Mucosa of stomach (tissue), 1 donor: ENCODE measurements at regions not wholly inside any gene's neighbourhood (a gene's known extent, or its start where the extent isn't known, plus 50 kb on each side); places are given as distances from the start of the nearest gene placed in this dataset.
"Not testable (repeated sequence)": the region's sequence is repeated elsewhere in the genome, so short reads cannot be mapped to it uniquely, and the experiment has no call there.

Experiments
- H3K27me3 ChIP-seq: one replicate; pipeline ENCODE4 v1.7.0; 2013; ENCODE audit warnings: mild to moderate bottlenecking, low read length; ENCODE audit not compliant: control insufficient read depth, insufficient read depth
- H3K36me3 ChIP-seq: one replicate; pipeline ENCODE4 v1.7.0; 2013; ENCODE audit warnings: low read length; ENCODE audit not compliant: control insufficient read depth, insufficient read depth
- H3K4me1 ChIP-seq: one replicate; pipeline ENCODE4 v1.7.0; 2013; ENCODE audit warnings: mild to moderate bottlenecking, low read length; ENCODE audit not compliant: control insufficient read depth, insufficient read depth
- H3K4me3 ChIP-seq: one replicate; pipeline ENCODE4 v1.7.0; 2013; ENCODE audit warnings: low read length
- H3K9ac ChIP-seq: one replicate; pipeline ENCODE4 v1.7.0; 2013; ENCODE audit warnings: mild to moderate bottlenecking, low read length, moderate library complexity
- H3K9me3 ChIP-seq: one replicate; pipeline ENCODE4 v1.7.0; 2013; ENCODE audit warnings: mild to moderate bottlenecking, low read length, moderate library complexity; ENCODE audit not compliant: control insufficient read depth
- donor health status: Pancreatic carcinoma.

GRCh38 chr1:56094168-56094567 is 485.2 kb downstream of the PLPP3 start:
- no peak overlapping the region for H3K4me3 ChIP-seq
- no peaks in the 10 kb centered on the region for H3K36me3 ChIP-seq
- H3K27me3 ChIP-seq, result no peaks in the 10 kb centered on the region
- no peaks in the 10 kb centered on the region for H3K9me3 ChIP-seq
- H3K9ac ChIP-seq, result no peak overlapping the region
- no peaks in the 10 kb centered on the region for H3K4me1 ChIP-seq

DNA sequence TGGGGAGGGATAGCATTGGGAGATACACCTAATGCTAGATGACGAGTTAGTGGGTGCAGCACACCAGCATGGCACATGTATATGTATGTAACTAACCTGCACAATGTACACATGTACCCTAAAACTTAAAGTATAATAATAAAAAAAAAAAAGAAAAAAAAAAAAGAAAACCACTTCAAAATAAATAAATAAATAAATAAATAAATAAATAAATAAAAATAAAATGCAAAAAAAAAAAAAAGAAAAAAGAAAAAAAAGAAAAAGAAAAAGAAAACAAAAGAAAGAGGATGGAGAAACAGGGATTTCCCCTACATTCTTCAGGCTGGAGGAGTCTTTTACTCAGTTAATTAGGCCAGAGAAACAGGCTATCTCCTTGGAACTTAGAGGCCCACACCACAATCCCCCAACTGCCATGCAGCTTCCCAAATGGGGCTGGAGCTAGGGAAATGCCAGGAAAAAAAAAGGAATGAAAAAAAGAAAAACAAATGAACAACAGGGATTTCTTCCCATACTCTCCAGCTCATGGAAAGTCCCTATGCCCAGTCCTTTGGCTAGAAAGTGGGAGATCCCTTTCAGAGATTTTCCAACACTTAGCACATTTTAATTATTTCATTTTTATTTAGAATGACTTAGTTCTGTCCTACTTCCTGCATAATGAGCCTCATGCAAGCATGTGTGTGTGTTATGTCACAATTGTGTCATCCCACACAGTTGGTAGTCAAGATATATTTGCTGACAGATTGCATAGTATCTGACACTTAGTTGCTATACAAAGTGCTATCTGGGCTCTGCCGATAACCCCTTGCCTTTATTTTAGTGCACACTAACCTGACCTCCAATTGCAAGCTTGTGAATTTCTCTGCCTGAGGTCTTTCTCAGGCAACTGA is 486.4 kb downstream of the PLPP3 start:
- Histone ChIP-seq H3K9ac (no peak overlapping the region), H3K9me3 (no peaks in the 10 kb centered on the region), H3K4me1 (no peaks in the 10 kb centered on the region), H3K4me3 (no peak overlapping the region), H3K36me3 (no peaks in the 10 kb centered on the region), H3K27me3 (no peaks in the 10 kb centered on the region)

GRCh38 chr1:56089826-56090225 is 489.5 kb downstream of the PLPP3 start:
- H3K9ac ChIP-seq, H3K4me3 ChIP-seq, H3K4me1 ChIP-seq, H3K9me3 ChIP-seq, H3K36me3 ChIP-seq, H3K27me3 ChIP-seq: not testable (repeated sequence)

DNA sequence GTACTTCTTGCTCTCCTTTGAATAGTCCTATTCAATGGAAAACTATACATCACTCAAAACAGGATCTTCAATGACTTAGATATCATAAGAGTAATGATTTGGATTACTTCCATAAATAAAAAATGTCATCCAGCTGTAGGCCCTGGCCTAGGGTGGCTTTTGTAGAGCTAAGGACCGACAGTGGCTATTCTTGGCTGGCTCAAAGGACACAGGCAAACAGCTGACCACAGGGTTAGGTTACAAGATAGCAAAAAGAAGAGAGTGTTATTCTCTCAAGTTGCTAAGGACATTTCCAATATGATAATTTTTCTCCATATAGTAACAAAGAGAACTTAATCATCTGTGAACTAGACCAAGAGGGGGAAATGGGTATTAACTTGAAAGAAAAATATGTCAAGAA is 495.1 kb downstream of the PLPP3 start:
- Histone ChIP-seq H3K4me3 (no peak overlapping the region), H3K4me1 (no peaks in the 10 kb centered on the region), H3K9ac (no peak overlapping the region), H3K9me3 (no peaks in the 10 kb centered on the region), H3K36me3 (no peaks in the 10 kb centered on the region), H3K27me3 (no peaks in the 10 kb centered on the region)

DNA sequence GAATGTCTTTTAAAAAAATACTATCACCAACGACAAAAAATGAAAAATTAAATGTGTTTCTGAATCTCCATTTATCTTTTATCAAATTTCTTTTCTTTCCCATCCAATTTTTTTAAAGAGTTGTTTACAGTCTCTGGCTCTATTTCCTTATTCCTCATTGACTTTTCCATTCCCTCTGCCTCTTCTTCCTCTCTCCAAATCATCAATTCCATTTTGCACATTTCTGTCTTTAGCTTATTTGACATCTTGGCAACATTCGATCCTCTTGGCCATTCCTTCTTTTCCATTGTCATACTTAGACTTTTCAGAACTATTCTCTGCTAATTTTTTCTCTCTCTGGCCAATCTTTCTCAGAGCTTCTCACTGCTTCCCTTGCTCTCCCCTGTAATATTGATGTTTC is 497.6 kb downstream of the PLPP3 start:
- Histone ChIP-seq H3K36me3 (no peaks in the 10 kb centered on the region), H3K9ac (no peak overlapping the region), H3K4me1 (no peaks in the 10 kb centered on the region), H3K9me3 (no peaks in the 10 kb centered on the region), H3K4me3 (no peak overlapping the region), H3K27me3 (no peaks in the 10 kb centered on the region)

DNA sequence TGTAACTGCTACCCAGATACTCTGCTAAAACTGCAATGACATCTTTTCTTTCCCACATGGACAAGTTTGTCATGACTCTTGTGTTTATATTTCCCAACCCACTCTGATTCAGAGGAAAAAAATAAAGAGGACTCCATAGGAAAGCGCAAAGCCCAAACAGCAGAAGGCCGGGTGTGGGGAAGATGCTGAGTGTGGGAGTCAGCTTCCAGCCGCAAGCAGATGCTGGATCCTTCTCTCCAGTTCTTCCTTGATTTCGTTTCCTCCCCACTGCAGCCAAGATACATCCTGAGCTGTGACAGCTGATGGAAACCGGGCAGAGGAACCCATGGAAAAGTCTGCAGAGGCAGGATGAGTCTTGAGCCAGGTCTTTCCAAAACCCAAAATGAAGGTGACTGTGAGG is 498.2 kb downstream of the PLPP3 start:
- no peaks in the 10 kb centered on the region for H3K27me3 ChIP-seq
- H3K4me1 ChIP-seq, result no peaks in the 10 kb centered on the region
- no peak overlapping the region for H3K4me3 ChIP-seq
- H3K9me3 ChIP-seq, result no peaks in the 10 kb centered on the region
- no peaks in the 10 kb centered on the region for H3K36me3 ChIP-seq
- H3K9ac ChIP-seq, result no peak overlapping the region

- H3K4me3 ChIP-seq, result no peak overlapping the region
- H3K9ac ChIP-seq, result no peak overlapping the region
- H3K4me1 ChIP-seq, result no peaks in the 10 kb centered on the region
- no peaks in the 10 kb centered on the region for H3K27me3 ChIP-seq
- no peaks in the 10 kb centered on the region for H3K9me3 ChIP-seq
- H3K36me3 ChIP-seq, result no peaks in the 10 kb centered on the region
Measured at GRCh38 chr1:56080123-56080522, 499.2 kb downstream of the PLPP3 start.

DNA sequence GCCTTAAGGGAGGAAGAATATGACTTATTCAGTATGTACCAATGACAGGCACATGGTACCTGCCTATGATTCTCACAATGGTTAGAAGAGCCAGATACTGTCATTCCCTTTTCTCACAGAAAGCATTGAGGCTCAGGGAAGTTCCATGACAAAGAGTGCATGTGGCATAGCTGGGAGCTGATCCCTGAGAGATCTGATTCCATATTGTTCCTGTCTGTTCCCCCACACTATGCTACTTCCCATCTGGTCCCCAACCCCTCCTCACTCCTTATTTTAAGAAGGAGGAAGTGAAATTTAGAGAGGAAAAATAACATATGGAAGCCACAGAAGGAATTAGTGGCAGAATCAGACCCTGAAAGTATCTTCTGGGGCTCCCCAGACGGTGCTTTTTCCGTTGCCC is 500.0 kb downstream of the PLPP3 start:
- Histone ChIP-seq H3K4me1 (no peaks in the 10 kb centered on the region), H3K9ac (no peak overlapping the region), H3K36me3 (no peaks in the 10 kb centered on the region), H3K4me3 (no peak overlapping the region), H3K9me3 (no peaks in the 10 kb centered on the region), H3K27me3 (no peaks in the 10 kb centered on the region)

DNA sequence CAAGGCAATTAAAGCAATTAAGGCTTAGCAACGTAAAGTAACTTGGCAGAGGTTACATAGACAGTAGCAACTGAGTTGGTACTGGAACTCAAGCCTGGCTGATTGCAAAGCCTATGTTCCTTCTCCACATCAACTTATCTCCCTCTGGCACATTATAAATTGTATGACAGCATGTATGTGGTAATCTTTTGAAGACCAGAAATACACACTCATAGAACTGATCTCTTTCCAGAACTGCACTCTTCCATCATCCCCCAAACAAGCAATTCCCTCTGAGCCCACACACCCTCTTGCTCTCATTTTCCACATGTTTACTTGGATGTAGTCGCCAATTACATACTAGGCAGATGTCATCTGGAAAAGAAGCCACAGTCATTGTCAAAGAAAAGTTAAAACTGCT is 502.2 kb downstream of the PLPP3 start:
- Histone ChIP-seq H3K27me3 (no peaks in the 10 kb centered on the region), H3K9me3 (no peaks in the 10 kb centered on the region), H3K9ac (no peak overlapping the region), H3K36me3 (no peaks in the 10 kb centered on the region), H3K4me3 (no peak overlapping the region), H3K4me1 (no peaks in the 10 kb centered on the region)

DNA sequence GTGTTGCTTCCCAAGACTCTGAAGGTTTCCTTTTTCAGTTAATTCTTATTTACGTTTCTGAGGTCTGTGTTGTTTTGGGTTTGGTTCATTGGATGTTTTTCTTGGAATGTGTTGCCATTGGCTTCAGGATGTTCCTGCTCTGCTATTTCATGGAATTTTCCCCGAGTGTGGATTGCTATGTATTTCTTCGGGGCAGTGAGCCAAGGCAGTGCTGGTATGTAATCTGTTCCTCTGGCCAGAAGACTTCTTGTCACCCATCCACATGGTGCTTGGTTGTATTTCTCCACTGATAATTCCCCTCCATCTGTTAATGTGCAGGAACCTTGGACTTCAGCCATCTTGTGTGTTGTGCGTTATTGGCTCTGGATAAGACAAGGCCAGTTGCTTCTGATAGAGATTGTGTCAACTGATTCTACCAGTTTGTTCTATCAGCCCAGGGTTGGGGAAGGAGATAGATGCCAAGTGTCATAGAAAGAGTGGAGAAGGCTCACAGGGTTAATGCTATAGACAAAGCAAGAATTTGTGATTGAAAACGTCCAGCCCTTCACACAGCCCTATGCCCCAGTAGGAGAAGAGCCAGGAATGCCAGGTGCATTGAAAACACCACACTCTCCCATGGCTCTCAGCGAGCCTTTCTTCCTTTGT is 505.2 kb downstream of the PLPP3 start:
- Histone ChIP-seq H3K4me1 (no peaks in the 10 kb centered on the region), H3K9me3 (no peaks in the 10 kb centered on the region), H3K27me3 (no peaks in the 10 kb centered on the region), H3K9ac (no peak overlapping the region), H3K4me3 (no peak overlapping the region), H3K36me3 (no peaks in the 10 kb centered on the region)

DNA sequence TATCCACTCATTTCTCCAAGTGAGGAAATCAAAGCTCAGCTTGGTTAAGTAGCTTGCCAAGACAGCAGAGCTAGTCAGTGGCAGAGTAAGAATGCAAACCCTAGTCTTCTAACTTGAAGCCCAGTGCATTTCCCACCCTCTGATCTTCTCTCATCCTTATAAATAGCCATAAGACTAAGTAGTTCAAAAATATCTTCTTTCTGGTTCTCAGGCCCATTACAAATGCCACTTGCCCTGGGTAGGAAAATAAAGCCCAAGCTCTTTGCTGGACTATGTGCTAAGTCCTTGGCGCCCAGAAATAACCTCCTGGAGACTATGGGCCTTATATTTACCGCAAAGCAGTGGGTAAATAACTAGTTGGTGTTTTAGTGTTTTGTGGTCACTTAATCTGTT is 505.8 kb downstream of the PLPP3 start:
- no peaks in the 10 kb centered on the region for H3K4me1 ChIP-seq
- no peak overlapping the region for H3K9ac ChIP-seq
- no peak overlapping the region for H3K4me3 ChIP-seq
- no peaks in the 10 kb centered on the region for H3K36me3 ChIP-seq
- H3K27me3 ChIP-seq, result no peaks in the 10 kb centered on the region
- no peaks in the 10 kb centered on the region for H3K9me3 ChIP-seq

DNA sequence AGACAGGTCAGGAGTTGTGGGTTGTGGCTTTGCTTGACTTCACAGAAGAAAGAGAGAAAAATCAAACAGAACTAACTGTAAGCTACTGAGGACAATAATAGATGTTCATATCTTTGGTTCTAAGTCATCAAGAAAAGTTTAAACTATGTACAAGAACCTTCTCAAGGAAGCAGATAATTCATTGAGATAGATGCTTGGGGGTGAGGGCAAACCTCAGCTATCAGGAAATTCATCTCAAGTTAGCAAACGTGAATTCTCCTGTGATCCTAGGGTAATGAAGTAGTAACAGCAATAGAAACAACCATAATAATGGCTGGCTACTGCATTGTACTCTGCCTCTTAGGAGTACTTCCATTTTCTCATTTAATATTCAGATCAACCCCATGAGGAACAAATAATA is 506.2 kb downstream of the PLPP3 start:
- no peaks in the 10 kb centered on the region for H3K36me3 ChIP-seq
- H3K4me1 ChIP-seq, result no peaks in the 10 kb centered on the region
- no peaks in the 10 kb centered on the region for H3K27me3 ChIP-seq
- H3K9ac ChIP-seq, result no peak overlapping the region
- no peaks in the 10 kb centered on the region for H3K9me3 ChIP-seq
- no peak overlapping the region for H3K4me3 ChIP-seq
